ENCODE measurements at regions not wholly inside any gene's neighbourhood (a gene's known extent, or its start where the extent isn't known, plus 50 kb on each side); places are given as distances from the start of the nearest gene placed in this dataset.

- Histone ChIP-seq H3K4me1 (ENCODE audit: control insufficient read depth, insufficient read depth, low read length) (no peaks in the 10 kb centered on the region), H3K27ac (ENCODE audit: extremely low read depth, low read depth, low read length) (no peak overlapping the region), H3K9me3 (ENCODE audit: control insufficient read depth, insufficient read depth, low read depth, low read length) (no peaks in the 10 kb centered on the region), H3K36me3 (ENCODE audit: control insufficient read depth in 2 of 2, insufficient read depth in 1 of 2, low read length in 2 of 2) (no peaks in the 10 kb centered on the region), H3K4me3 (ENCODE audit: low read depth, low read length) (no peak overlapping the region)
- no peak for TF ChIP-seq ZNF776 (tag by site-specific recombination; IDR thresholded peaks at IDR 0.05; ENCODE audit: borderline replicate concordance)
- no peak for TF ChIP-seq ZNF184 (tag by site-specific recombination; IDR thresholded peaks at IDR 0.05)
- TF ChIP-seq ZNF76 (tag by site-specific recombination; IDR thresholded peaks at IDR 0.05; ENCODE audit: borderline replicate concordance, low read depth): no peak
- no peak for TF ChIP-seq ZNF621 (tag by site-specific recombination; IDR thresholded peaks at IDR 0.05)
- no peak for TF ChIP-seq ZFP69B (tag by site-specific recombination; IDR thresholded peaks at IDR 0.05)
- TF ChIP-seq ZNF518A (tag by site-specific recombination; conservative IDR thresholded peaks at IDR 0.05; ENCODE audit: low read depth): no peak
- POLR2A ChIA-PET: no interaction called here
- CTCF ChIA-PET: no interaction called here
Observed at GRCh38 chr1:96087719-96088118, 633.9 kb upstream of the PTBP2 start.

GRCh38 chr1:96090134-96090533 lies 631.5 kb upstream of the PTBP2 start:
- Histone ChIP-seq H3K36me3 (ENCODE audit: control insufficient read depth in 2 of 2, insufficient read depth in 1 of 2, low read length in 2 of 2) (no peaks in the 10 kb centered on the region), H3K9me3 (ENCODE audit: control insufficient read depth, insufficient read depth, low read depth, low read length) (no peaks in the 10 kb centered on the region), H3K4me1 (ENCODE audit: control insufficient read depth, insufficient read depth, low read length) (no peaks in the 10 kb centered on the region), H3K4me3 (ENCODE audit: low read depth, low read length) (no peak overlapping the region), H3K27ac (ENCODE audit: extremely low read depth, low read depth, low read length) (no peak overlapping the region)
- POLR2A ChIA-PET: no interaction called here
- TF ChIP-seq BCL11B (tag by site-specific recombination; IDR thresholded peaks at IDR 0.05; ENCODE audit: low read depth) (no peak), ZEB2 (tag by site-specific recombination; IDR thresholded peaks at IDR 0.05) (no peak)
- TF ChIP-seq, protein P1, sequence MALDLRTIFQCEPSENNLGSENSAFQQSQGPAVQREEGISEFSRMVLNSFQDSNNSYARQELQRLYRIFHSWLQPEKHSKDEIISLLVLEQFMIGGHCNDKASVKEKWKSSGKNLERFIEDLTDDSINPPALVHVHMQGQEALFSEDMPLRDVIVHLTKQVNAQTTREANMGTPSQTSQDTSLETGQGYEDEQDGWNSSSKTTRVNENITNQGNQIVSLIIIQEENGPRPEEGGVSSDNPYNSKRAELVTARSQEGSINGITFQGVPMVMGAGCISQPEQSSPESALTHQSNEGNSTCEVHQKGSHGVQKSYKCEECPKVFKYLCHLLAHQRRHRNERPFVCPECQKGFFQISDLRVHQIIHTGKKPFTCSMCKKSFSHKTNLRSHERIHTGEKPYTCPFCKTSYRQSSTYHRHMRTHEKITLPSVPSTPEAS (tag by site-specific recombination; IDR thresholded peaks at IDR 0.05): no peak
- CTCF ChIA-PET: no interaction called here

DNA sequence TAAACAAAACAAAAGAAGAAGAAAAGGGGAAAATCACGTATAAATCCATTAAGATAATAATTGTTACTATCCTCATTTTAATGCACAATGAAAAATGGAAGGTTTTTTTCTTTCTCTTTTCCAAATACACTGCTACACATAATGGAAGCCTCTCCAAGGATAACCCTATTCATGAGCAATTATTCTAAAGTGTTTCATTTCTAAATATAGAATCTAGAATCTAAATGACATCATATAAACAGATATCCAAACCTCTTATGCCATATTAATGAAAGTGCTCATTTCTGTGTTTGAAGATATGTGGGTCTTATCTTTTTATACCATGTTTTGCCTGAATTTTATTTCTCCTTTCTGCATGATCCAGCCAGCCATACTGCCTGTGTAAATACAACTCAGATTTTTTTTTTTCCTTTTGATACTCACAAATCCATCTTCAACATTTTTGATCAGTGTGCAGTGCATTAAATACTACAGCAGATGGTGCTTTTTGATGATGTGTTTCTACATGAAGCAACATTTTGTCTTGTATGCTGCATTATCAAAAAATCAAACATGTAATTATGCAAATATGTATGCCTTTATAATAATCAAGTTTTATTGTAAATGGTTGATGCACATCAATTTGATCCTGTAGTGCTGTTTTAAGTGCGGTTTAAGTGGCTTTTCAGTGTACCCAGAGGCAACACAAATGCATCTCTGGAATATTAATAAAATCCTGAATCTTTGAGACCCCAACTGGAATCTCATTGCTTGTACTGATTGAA lies 625.6 kb upstream of the PTBP2 start:
- no peak overlapping the region for H3K4me3 ChIP-seq (ENCODE audit: low read depth, low read length)
- ChIA-PET CTCF (no interaction called here), POLR2A (no interaction called here)
- H3K4me1 ChIP-seq (ENCODE audit: control insufficient read depth, insufficient read depth, low read length): no peaks in the 10 kb centered on the region
- H3K36me3 ChIP-seq (ENCODE audit: control insufficient read depth in 2 of 2, insufficient read depth in 1 of 2, low read length in 2 of 2): no peaks in the 10 kb centered on the region
- H3K27ac ChIP-seq (ENCODE audit: extremely low read depth, low read depth, low read length): no peak overlapping the region
- no peaks in the 10 kb centered on the region for H3K9me3 ChIP-seq (ENCODE audit: control insufficient read depth, insufficient read depth, low read depth, low read length)
- no peak for TF ChIP-seq ZXDB (tag by site-specific recombination; IDR thresholded peaks at IDR 0.05)
- no peak for TF ChIP-seq ZNF24 (tag by site-specific recombination; IDR thresholded peaks at IDR 0.05)
- TF ChIP-seq ZNF518A (tag by site-specific recombination; conservative IDR thresholded peaks at IDR 0.05; ENCODE audit: low read depth): no peak
- no peak for TF ChIP-seq ZNF792 (tag by site-specific recombination; IDR thresholded peaks at IDR 0.05)
- TF ChIP-seq ZNF324 (tag by site-specific recombination; IDR thresholded peaks at IDR 0.05): no peak
- no peak for TF ChIP-seq ZNF112 (tag by site-specific recombination; IDR thresholded peaks at IDR 0.05)
- TF ChIP-seq ZNF335 (tag by site-specific recombination; conservative IDR thresholded peaks at IDR 0.05): no peak
- TF ChIP-seq, protein P2, sequence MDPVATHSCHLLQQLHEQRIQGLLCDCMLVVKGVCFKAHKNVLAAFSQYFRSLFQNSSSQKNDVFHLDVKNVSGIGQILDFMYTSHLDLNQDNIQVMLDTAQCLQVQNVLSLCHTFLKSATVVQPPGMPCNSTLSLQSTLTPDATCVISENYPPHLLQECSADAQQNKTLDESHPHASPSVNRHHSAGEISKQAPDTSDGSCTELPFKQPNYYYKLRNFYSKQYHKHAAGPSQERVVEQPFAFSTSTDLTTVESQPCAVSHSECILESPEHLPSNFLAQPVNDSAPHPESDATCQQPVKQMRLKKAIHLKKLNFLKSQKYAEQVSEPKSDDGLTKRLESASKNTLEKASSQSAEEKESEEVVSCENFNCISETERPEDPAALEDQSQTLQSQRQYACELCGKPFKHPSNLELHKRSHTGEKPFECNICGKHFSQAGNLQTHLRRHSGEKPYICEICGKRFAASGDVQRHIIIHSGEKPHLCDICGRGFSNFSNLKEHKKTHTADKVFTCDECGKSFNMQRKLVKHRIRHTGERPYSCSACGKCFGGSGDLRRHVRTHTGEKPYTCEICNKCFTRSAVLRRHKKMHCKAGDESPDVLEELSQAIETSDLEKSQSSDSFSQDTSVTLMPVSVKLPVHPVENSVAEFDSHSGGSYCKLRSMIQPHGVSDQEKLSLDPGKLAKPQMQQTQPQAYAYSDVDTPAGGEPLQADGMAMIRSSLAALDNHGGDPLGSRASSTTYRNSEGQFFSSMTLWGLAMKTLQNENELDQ (tag by site-specific recombination; IDR thresholded peaks at IDR 0.05; ENCODE audit: low read depth): no peak
- no peak for TF ChIP-seq ZNF558 (tag by site-specific recombination; IDR thresholded peaks at IDR 0.05)
- TF ChIP-seq ZNF571 (tag by site-specific recombination; IDR thresholded peaks at IDR 0.05): no peak

Data from HEK293 (cell line).